ENCODE measurements at regions not wholly inside any gene's neighbourhood (a gene's known extent, or its start where the extent isn't known, plus 50 kb on each side); places are given as distances from the start of the nearest gene placed in this dataset.

- Mint-ChIP-seq H3K4me3 (ENCODE audit: low read depth, unreplicated experiment) (no peak overlapping the region), H3K27ac (ENCODE audit: unreplicated experiment) (no peak overlapping the region), H3K9me3 (ENCODE audit: low read depth, unreplicated experiment) (no peaks in the 10 kb centered on the region), H3K27me3 (ENCODE audit: unreplicated experiment) (peaks cover 83% of the 10 kb centered on the region), H3K4me1 (ENCODE audit: low read depth, unreplicated experiment) (no peaks in the 10 kb centered on the region), H3K36me3 (ENCODE audit: insufficient read depth, unreplicated experiment) (no peaks in the 10 kb centered on the region)
- intact Hi-C loops (cut with micrococcal nuclease; ENCODE audit: unreplicated experiment), result no loop called here
- CTCF ChIA-PET, result interaction anchor here (0.6 kb wide), 1 partner anchor 42 kb away, joined by 3 read pairs; no protein-coding TSS in a partner anchor
- no peak for TF ChIP-seq CTCF (IDR thresholded peaks at IDR 0.05; ENCODE audit: unreplicated experiment)
- BruUV-seq (replicated peaks), result no TSS peak
- no peak for DNase-seq
Measured at GRCh38 chr10:78473006-78473405, 439.3 kb downstream of the RPS24 start.

- H3K27ac Mint-ChIP-seq (ENCODE audit: unreplicated experiment), result no peak overlapping the region
- H3K9me3 Mint-ChIP-seq (ENCODE audit: low read depth, unreplicated experiment), result no peaks in the 10 kb centered on the region
- H3K4me3 Mint-ChIP-seq (ENCODE audit: low read depth, unreplicated experiment), result no peak overlapping the region
- H3K36me3 Mint-ChIP-seq (ENCODE audit: insufficient read depth, unreplicated experiment), result no peaks in the 10 kb centered on the region
- TF ChIP-seq CTCF (IDR thresholded peaks at IDR 0.05; ENCODE audit: unreplicated experiment), result no peak
- H3K4me1 Mint-ChIP-seq (ENCODE audit: low read depth, unreplicated experiment), result no peaks in the 10 kb centered on the region
- intact Hi-C loops (cut with micrococcal nuclease; ENCODE audit: unreplicated experiment), result no loop called here
- peaks cover 96% of the 10 kb centered on the region for H3K27me3 Mint-ChIP-seq (ENCODE audit: unreplicated experiment)
- no TSS peak for BruUV-seq (replicated peaks)
- no peak for DNase-seq
- CTCF ChIA-PET, result interaction anchor here (0.7 to 0.8 kb wide), 2 partner anchors 16 to 34 kb away, joined by 3 to 5 read pairs; no protein-coding TSS in a partner anchor
Measured at GRCh38 chr10:78474743-78475142, 441.1 kb downstream of the RPS24 start.

- CTCF ChIA-PET, result interaction anchor here (0.6 to 0.8 kb wide), 2 partner anchors 17 to 33 kb away, joined by 3 to 4 read pairs; no protein-coding TSS in a partner anchor
- H3K27me3 Mint-ChIP-seq (ENCODE audit: unreplicated experiment), result peaks cover 96% of the 10 kb centered on the region
- no peaks in the 10 kb centered on the region for H3K9me3 Mint-ChIP-seq (ENCODE audit: low read depth, unreplicated experiment)
- H3K4me3 Mint-ChIP-seq (ENCODE audit: low read depth, unreplicated experiment), result no peak overlapping the region
- DNase-seq, result no peak
- H3K27ac Mint-ChIP-seq (ENCODE audit: unreplicated experiment), result no peak overlapping the region
- TF ChIP-seq CTCF (IDR thresholded peaks at IDR 0.05; ENCODE audit: unreplicated experiment), result no peak
- no peaks in the 10 kb centered on the region for H3K36me3 Mint-ChIP-seq (ENCODE audit: insufficient read depth, unreplicated experiment)
- no TSS peak for BruUV-seq (replicated peaks)
- intact Hi-C loops (cut with micrococcal nuclease; ENCODE audit: unreplicated experiment), result no loop called here
- H3K4me1 Mint-ChIP-seq (ENCODE audit: low read depth, unreplicated experiment), result peaks cover 6% of the 10 kb centered on the region
Measured at GRCh38 chr10:78475437-78475836, 441.8 kb downstream of the RPS24 start.

GRCh38 chr10:78476156-78476555, 442.5 kb downstream of the RPS24 start:
- Mint-ChIP-seq H3K4me1 (ENCODE audit: low read depth, unreplicated experiment) (peaks cover 13% of the 10 kb centered on the region), H3K9me3 (ENCODE audit: low read depth, unreplicated experiment) (no peaks in the 10 kb centered on the region), H3K27me3 (ENCODE audit: unreplicated experiment) (peaks cover 96% of the 10 kb centered on the region), H3K4me3 (ENCODE audit: low read depth, unreplicated experiment) (no peak overlapping the region), H3K36me3 (ENCODE audit: insufficient read depth, unreplicated experiment) (no peaks in the 10 kb centered on the region), H3K27ac (ENCODE audit: unreplicated experiment) (no peak overlapping the region)
- CTCF ChIA-PET, result interaction anchor here (0.6 kb wide), 1 partner anchor 34 kb away, joined by 4 read pairs; no protein-coding TSS in a partner anchor
- intact Hi-C loops (cut with micrococcal nuclease; ENCODE audit: unreplicated experiment), result no loop called here
- no peak for TF ChIP-seq CTCF (IDR thresholded peaks at IDR 0.05; ENCODE audit: unreplicated experiment)
- BruUV-seq (replicated peaks), result no TSS peak
- no peak for DNase-seq
